OCI-LY1 (cell line): ENCODE measurements at regions not wholly inside any gene's neighbourhood (a gene's known extent, or its start where the extent isn't known, plus 50 kb on each side); places are given as distances from the start of the nearest gene placed in this dataset.
"Not testable (repeated sequence)": the region's sequence is repeated elsewhere in the genome, so short reads cannot be mapped to it uniquely, and the experiment has no call there.

Experiments
- H2AFZ ChIP-seq: fragments of 200-600 bp; sonication (generic), shearing (Covaris generic); 2 replicates; pipeline ENCODE4 v1.6.0; 2014; ENCODE audit warnings: antibody characterized with exemption, mild to moderate bottlenecking, low read length
- H3F3A ChIP-seq: fragments of 200-600 bp; sonication (generic), shearing (Covaris generic); 2 replicates; pipeline ENCODE4 v1.6.0; 2014; ENCODE audit warnings: mild to moderate bottlenecking, antibody characterized with exemption, low read length, moderate library complexity; ENCODE audit not compliant: insufficient read depth
- H3K27ac ChIP-seq: fragments of 200-600 bp; sonication (generic); 2 replicates; pipeline ENCODE4 v1.5.1; 2014; ENCODE audit warnings: low read length, mixed run types, mild to moderate bottlenecking, low read depth; ENCODE audit not compliant: poor library complexity, severe bottlenecking
- H3K27me3 ChIP-seq: fragments of 200-600 bp; sonication (generic); 2 replicates; pipeline ENCODE4 v1.6.0; 2014; ENCODE audit warnings: antibody characterized with exemption, mild to moderate bottlenecking, low read length, moderate library complexity; ENCODE audit not compliant: insufficient read depth
- H3K36me3 ChIP-seq: fragments of 200-600 bp; sonication (generic); 2 replicates; pipeline ENCODE4 v1.6.1; 2014; ENCODE audit warnings: mild to moderate bottlenecking, antibody characterized with exemption, low read length, moderate library complexity, mixed read lengths; ENCODE audit not compliant: insufficient read depth
- H3K4me1 ChIP-seq: fragments of 200-600 bp; sonication (generic); 2 replicates; pipeline ENCODE4 v1.5.1; 2014; ENCODE audit warnings: mild to moderate bottlenecking, low read length, moderate library complexity; ENCODE audit not compliant: insufficient read depth, severe bottlenecking
- H3K4me2 ChIP-seq: fragments of 200-600 bp; sonication (generic), shearing (Covaris generic); 2 replicates; pipeline ENCODE4 v1.6.1; 2014; ENCODE audit warnings: low read length
- H3K4me3 ChIP-seq: fragments of 200-600 bp; sonication (generic); 2 replicates; pipeline ENCODE4 v1.5.1; 2014; ENCODE audit warnings: low read length, low read depth, mild to moderate bottlenecking, mixed read lengths; ENCODE audit not compliant: poor library complexity, severe bottlenecking
- H3K79me2 ChIP-seq: fragments of 200-600 bp; shearing (Covaris generic); 2 replicates; pipeline ENCODE4 v1.6.1; 2016; ENCODE audit warnings: mixed run types, low read length, mixed read lengths; ENCODE audit not compliant: insufficient read depth
- H3K9ac ChIP-seq: fragments of 200-600 bp; sonication (generic), shearing (Covaris generic); 2 replicates; pipeline ENCODE4 v1.6.1; 2014; ENCODE audit warnings: mild to moderate bottlenecking, low read length, mixed read lengths
- H3K9me2 ChIP-seq: fragments of 200-600 bp; sonication (generic), shearing (Covaris generic); 2 replicates; pipeline ENCODE4 v1.6.1; 2014; ENCODE audit warnings: low read depth, mild to moderate bottlenecking, low read length, mixed read lengths
- H3K9me3 ChIP-seq: fragments of 200-600 bp; shearing (Covaris generic); 2 replicates; pipeline ENCODE4 v1.6.1; 2014; ENCODE audit warnings: low read length, mixed read lengths
- H4K20me1 ChIP-seq: fragments of 200-600 bp; sonication (generic), shearing (Covaris generic); 2 replicates; pipeline ENCODE4 v1.6.0; 2016; ENCODE audit warnings: mild to moderate bottlenecking, low read length; ENCODE audit not compliant: insufficient read depth
- CTCF ChIP-seq: fragments of 200-600 bp; sonication (generic), shearing (Covaris generic); IDR thresholded peaks from 2 replicates; pipeline ENCODE4 v1.5.1; 2017; ENCODE audit warnings: mild to moderate bottlenecking, antibody characterized with exemption, low read length, moderate library complexity, mixed read lengths
- EZH2 ChIP-seq: fragments of 200-600 bp; sonication (generic), shearing (Covaris generic); IDR thresholded peaks from 2 replicates; pipeline ENCODE4 v1.8.0; 2017; ENCODE audit warnings: borderline replicate concordance, mixed run types, mild to moderate bottlenecking, antibody characterized with exemption, low read length, moderate library complexity, mixed read lengths

- Histone ChIP-seq H3K4me3 (peak overlapping the region; percentile 52), H3K27me3 (no peaks in the 10 kb centered on the region), H3K9ac (peak overlapping the region; percentile 61), H2AFZ (no peak overlapping the region), H4K20me1 (no peaks in the 10 kb centered on the region), H3K36me3 (no peaks in the 10 kb centered on the region), H3K27ac (peak overlapping the region; percentile 99), H3K4me2 (peak overlapping the region; percentile 86), H3K9me2 (no peaks in the 10 kb centered on the region), H3F3A (peaks cover 7% of the 10 kb centered on the region; the same call in 1 of the 2 replicates), H3K79me2 (no peaks in the 10 kb centered on the region), H3K4me1 (peaks cover 92% of the 10 kb centered on the region), H3K9me3 (no peaks in the 10 kb centered on the region)
- TF ChIP-seq CTCF: no peak
- no peak for TF ChIP-seq EZH2
Measured at GRCh38 chr10:11684717-11685645, 57.2 kb upstream of the ECHDC3 start.

GRCh38 chr10:11684341-11684716 is 57.9 kb upstream of the ECHDC3 start:
- H2AFZ ChIP-seq, H3K9me2 ChIP-seq, H3K9me3 ChIP-seq, H3K27me3 ChIP-seq, H4K20me1 ChIP-seq, H3F3A ChIP-seq, H3K79me2 ChIP-seq, H3K36me3 ChIP-seq: not testable (repeated sequence)
- peak overlapping the region; percentile 99 for H3K27ac ChIP-seq
- H3K4me2 ChIP-seq: peak overlapping the region; percentile 86
- peak overlapping the region; percentile 61 for H3K9ac ChIP-seq
- H3K4me1 ChIP-seq: peaks cover 98% of the 10 kb centered on the region
- H3K4me3 ChIP-seq: peak overlapping the region; percentile 52

GRCh38 chr10:11683529-11684320 is 58.5 kb upstream of the ECHDC3 start:
- Histone ChIP-seq H3K36me3 (no peaks in the 10 kb centered on the region), H3K79me2 (no peaks in the 10 kb centered on the region), H3K27me3 (no peaks in the 10 kb centered on the region), H3K9me3 (no peaks in the 10 kb centered on the region), H3K4me3 (peak overlapping the region; percentile 52), H3K4me1 (peaks cover 100% of the 10 kb centered on the region), H3K27ac (peak overlapping the region; percentile 99), H3F3A (peaks cover 7% of the 10 kb centered on the region; the same call in 1 of the 2 replicates), H3K9me2 (no peaks in the 10 kb centered on the region), H2AFZ (no peak overlapping the region), H3K9ac (peak overlapping the region; percentile 61), H3K4me2 (peak overlapping the region; percentile 86), H4K20me1 (no peaks in the 10 kb centered on the region)
- TF ChIP-seq CTCF (no peak), EZH2 (no peak)
